ENCODE measurements at regions not wholly inside any gene's neighbourhood (a gene's known extent, or its start where the extent isn't known, plus 50 kb on each side); places are given as distances from the start of the nearest gene placed in this dataset.

GRCh38 chr2:139078376-139078775, 298.2 kb upstream of the NXPH2 start:
- H3K4me3 Mint-ChIP-seq, result no peak overlapping the region
- H3K27ac Mint-ChIP-seq, result no peak overlapping the region
- no peaks in the 10 kb centered on the region for H3K4me1 Mint-ChIP-seq (ENCODE audit: low read depth)
- CTCF ChIA-PET, result no interaction called here
- intact Hi-C loops (cut with micrococcal nuclease), result no loop called here
- no peaks in the 10 kb centered on the region for H3K36me3 Mint-ChIP-seq (ENCODE audit: low read depth)
- H3K27me3 Mint-ChIP-seq (ENCODE audit: low read depth), result no peaks in the 10 kb centered on the region
- no peak for DNase-seq
- peaks cover 1% of the 10 kb centered on the region for H3K9me3 Mint-ChIP-seq

- intact Hi-C loops (cut with micrococcal nuclease), result no loop called here
- H3K36me3 Mint-ChIP-seq (ENCODE audit: low read depth), result no peaks in the 10 kb centered on the region
These were observed 297.0 kb upstream of the NXPH2 start for GRCh38 chr2:139077099-139077737.

GRCh38 chr2:139067874-139068273, 287.7 kb upstream of the NXPH2 start:
- Mint-ChIP-seq H3K27me3 (ENCODE audit: low read depth) (no peaks in the 10 kb centered on the region), H3K36me3 (ENCODE audit: low read depth) (no peaks in the 10 kb centered on the region), H3K4me3 (no peak overlapping the region), H3K27ac (no peak overlapping the region), H3K4me1 (ENCODE audit: low read depth) (no peaks in the 10 kb centered on the region), H3K9me3 (peaks cover 2% of the 10 kb centered on the region)
- CTCF ChIA-PET, result no interaction called here
- DNase-seq, result no peak
- intact Hi-C loops (cut with micrococcal nuclease), result no loop called here

More at GRCh38 chr2:139077099-139077737, 297.0 kb upstream of the NXPH2 start:
- DNase-seq, result no peak
- H3K4me1 Mint-ChIP-seq (ENCODE audit: low read depth), result no peaks in the 10 kb centered on the region
- no peak overlapping the region for H3K4me3 Mint-ChIP-seq
- CTCF ChIA-PET, result interaction anchor here (0.6 kb wide), 2 partner anchors 230 to 772 kb away, joined by 3 to 4 read pairs; no protein-coding TSS in a partner anchor
- H3K9me3 Mint-ChIP-seq, result peaks cover 1% of the 10 kb centered on the region
- no peak overlapping the region for H3K27ac Mint-ChIP-seq
- no peaks in the 10 kb centered on the region for H3K27me3 Mint-ChIP-seq (ENCODE audit: low read depth)

- no peak for DNase-seq
- intact Hi-C loops (cut with micrococcal nuclease), result no loop called here
- H3K4me3 Mint-ChIP-seq, result no peak overlapping the region
- CTCF ChIA-PET, result interaction anchor here (1.0 kb wide), 1 partner anchor 15 kb away, joined by 3 read pairs; no protein-coding TSS in a partner anchor
- no peak overlapping the region for H3K27ac Mint-ChIP-seq
- peaks cover 2% of the 10 kb centered on the region for H3K9me3 Mint-ChIP-seq
- no peaks in the 10 kb centered on the region for H3K4me1 Mint-ChIP-seq (ENCODE audit: low read depth)
- no peaks in the 10 kb centered on the region for H3K27me3 Mint-ChIP-seq (ENCODE audit: low read depth)
- no peaks in the 10 kb centered on the region for H3K36me3 Mint-ChIP-seq (ENCODE audit: low read depth)
These were observed 286.9 kb upstream of the NXPH2 start for GRCh38 chr2:139067072-139067471.

GRCh38 chr2:139064159-139064558, 284.0 kb upstream of the NXPH2 start:
- Mint-ChIP-seq H3K27me3 (ENCODE audit: low read depth) (no peaks in the 10 kb centered on the region), H3K27ac (no peak overlapping the region)
- intact Hi-C loops (cut with micrococcal nuclease), result no loop called here

GRCh38 chr2:139059617-139060016, 279.4 kb upstream of the NXPH2 start:
- peaks cover 11% of the 10 kb centered on the region for H3K9me3 Mint-ChIP-seq
- no peak overlapping the region for H3K4me3 Mint-ChIP-seq
- CTCF ChIA-PET, result no interaction called here
- intact Hi-C loops (cut with micrococcal nuclease), result no loop called here
- H3K36me3 Mint-ChIP-seq (ENCODE audit: low read depth), result no peaks in the 10 kb centered on the region
- H3K27ac Mint-ChIP-seq, result no peak overlapping the region
- H3K4me1 Mint-ChIP-seq (ENCODE audit: low read depth), result no peaks in the 10 kb centered on the region
- no peaks in the 10 kb centered on the region for H3K27me3 Mint-ChIP-seq (ENCODE audit: low read depth)
- no peak for DNase-seq

More at GRCh38 chr2:139064159-139064558, 284.0 kb upstream of the NXPH2 start:
- CTCF ChIA-PET, result no interaction called here
- DNase-seq, result no peak
- no peaks in the 10 kb centered on the region for H3K4me1 Mint-ChIP-seq (ENCODE audit: low read depth)
- no peak overlapping the region for H3K4me3 Mint-ChIP-seq
- H3K36me3 Mint-ChIP-seq (ENCODE audit: low read depth), result no peaks in the 10 kb centered on the region
- H3K9me3 Mint-ChIP-seq, result peaks cover 7% of the 10 kb centered on the region

- no peak overlapping the region for H3K4me3 Mint-ChIP-seq
- H3K27me3 Mint-ChIP-seq (ENCODE audit: low read depth), result no peaks in the 10 kb centered on the region
- no peaks in the 10 kb centered on the region for H3K36me3 Mint-ChIP-seq (ENCODE audit: low read depth)
- CTCF ChIA-PET, result no interaction called here
- DNase-seq, result no peak
- intact Hi-C loops (cut with micrococcal nuclease), result no loop called here
- H3K27ac Mint-ChIP-seq, result no peak overlapping the region
- peaks cover 7% of the 10 kb centered on the region for H3K9me3 Mint-ChIP-seq
- no peaks in the 10 kb centered on the region for H3K4me1 Mint-ChIP-seq (ENCODE audit: low read depth)
These were observed 275.0 kb upstream of the NXPH2 start for GRCh38 chr2:139055202-139055601.

GRCh38 chr2:139048017-139048416, 267.8 kb upstream of the NXPH2 start:
- Mint-ChIP-seq H3K27ac (no peak overlapping the region), H3K27me3 (ENCODE audit: low read depth) (no peaks in the 10 kb centered on the region), H3K4me1 (ENCODE audit: low read depth) (no peaks in the 10 kb centered on the region), H3K4me3 (no peak overlapping the region), H3K36me3 (ENCODE audit: low read depth) (no peaks in the 10 kb centered on the region), H3K9me3 (no peaks in the 10 kb centered on the region)
- CTCF ChIA-PET, result no interaction called here
- no peak for DNase-seq
- intact Hi-C loops (cut with micrococcal nuclease), result no loop called here

GRCh38 chr2:139045524-139045923, 265.3 kb upstream of the NXPH2 start:
- DNase-seq, result no peak
- no peak overlapping the region for H3K27ac Mint-ChIP-seq
- no peak overlapping the region for H3K4me3 Mint-ChIP-seq
- H3K36me3 Mint-ChIP-seq (ENCODE audit: low read depth), result no peaks in the 10 kb centered on the region
- H3K4me1 Mint-ChIP-seq (ENCODE audit: low read depth), result no peaks in the 10 kb centered on the region
- CTCF ChIA-PET, result no interaction called here
- H3K9me3 Mint-ChIP-seq, result no peaks in the 10 kb centered on the region
- intact Hi-C loops (cut with micrococcal nuclease), result no loop called here
- H3K27me3 Mint-ChIP-seq (ENCODE audit: low read depth), result no peaks in the 10 kb centered on the region

- DNase-seq, result no peak
- H3K36me3 Mint-ChIP-seq (ENCODE audit: low read depth), result no peaks in the 10 kb centered on the region
- no peaks in the 10 kb centered on the region for H3K9me3 Mint-ChIP-seq
- CTCF ChIA-PET, result no interaction called here
- H3K27ac Mint-ChIP-seq, result no peak overlapping the region
- H3K4me1 Mint-ChIP-seq (ENCODE audit: low read depth), result no peaks in the 10 kb centered on the region
- H3K4me3 Mint-ChIP-seq, result no peak overlapping the region
- intact Hi-C loops (cut with micrococcal nuclease), result no loop called here
- H3K27me3 Mint-ChIP-seq (ENCODE audit: low read depth), result no peaks in the 10 kb centered on the region
These were observed 253.9 kb upstream of the NXPH2 start for GRCh38 chr2:139034064-139034463.

- Mint-ChIP-seq H3K27me3 (ENCODE audit: low read depth) (no peaks in the 10 kb centered on the region), H3K27ac (no peak overlapping the region)
These were observed 253.1 kb upstream of the NXPH2 start for GRCh38 chr2:139033300-139033699.

GRCh38 chr2:139031722-139032121, 251.5 kb upstream of the NXPH2 start:
- H3K36me3 Mint-ChIP-seq (ENCODE audit: low read depth), result no peaks in the 10 kb centered on the region
- intact Hi-C loops (cut with micrococcal nuclease), result no loop called here
- H3K27me3 Mint-ChIP-seq (ENCODE audit: low read depth), result no peaks in the 10 kb centered on the region
- H3K4me3 Mint-ChIP-seq, result no peak overlapping the region
- H3K9me3 Mint-ChIP-seq, result peaks cover 7% of the 10 kb centered on the region
- CTCF ChIA-PET, result interaction anchor here (1.1 kb wide), 1 partner anchor 185 kb away, joined by 4 read pairs; no protein-coding TSS in a partner anchor
- H3K27ac Mint-ChIP-seq, result no peak overlapping the region
- no peak for DNase-seq
- H3K4me1 Mint-ChIP-seq (ENCODE audit: low read depth), result no peaks in the 10 kb centered on the region

More at GRCh38 chr2:139033300-139033699, 253.1 kb upstream of the NXPH2 start:
- intact Hi-C loops (cut with micrococcal nuclease), result no loop called here
- Mint-ChIP-seq H3K9me3 (peaks cover 3% of the 10 kb centered on the region), H3K36me3 (ENCODE audit: low read depth) (no peaks in the 10 kb centered on the region), H3K4me3 (no peak overlapping the region), H3K4me1 (ENCODE audit: low read depth) (no peaks in the 10 kb centered on the region)
- DNase-seq, result no peak
- CTCF ChIA-PET, result no interaction called here

- Mint-ChIP-seq H3K4me3 (no peak overlapping the region), H3K9me3 (peaks cover 11% of the 10 kb centered on the region), H3K4me1 (ENCODE audit: low read depth) (no peaks in the 10 kb centered on the region), H3K27me3 (ENCODE audit: low read depth) (no peaks in the 10 kb centered on the region), H3K27ac (no peak overlapping the region), H3K36me3 (ENCODE audit: low read depth) (no peaks in the 10 kb centered on the region)
- CTCF ChIA-PET, result no interaction called here
- no peak for DNase-seq
- intact Hi-C loops (cut with micrococcal nuclease), result no loop called here
These were observed 240.1 kb upstream of the NXPH2 start for GRCh38 chr2:139020287-139020686.
